DMS153 (cell line): ENCODE measurements at regions not wholly inside any gene's neighbourhood (a gene's known extent, or its start where the extent isn't known, plus 50 kb on each side); places are given as distances from the start of the nearest gene placed in this dataset.
"Not testable (repeated sequence)": the region's sequence is repeated elsewhere in the genome, so short reads cannot be mapped to it uniquely, and the experiment has no call there.

Experiments
- DNase-seq: peaks from one replicate; lab custom pipeline; 2025; lab: John Stamatoyannopoulos, UW

DNA sequence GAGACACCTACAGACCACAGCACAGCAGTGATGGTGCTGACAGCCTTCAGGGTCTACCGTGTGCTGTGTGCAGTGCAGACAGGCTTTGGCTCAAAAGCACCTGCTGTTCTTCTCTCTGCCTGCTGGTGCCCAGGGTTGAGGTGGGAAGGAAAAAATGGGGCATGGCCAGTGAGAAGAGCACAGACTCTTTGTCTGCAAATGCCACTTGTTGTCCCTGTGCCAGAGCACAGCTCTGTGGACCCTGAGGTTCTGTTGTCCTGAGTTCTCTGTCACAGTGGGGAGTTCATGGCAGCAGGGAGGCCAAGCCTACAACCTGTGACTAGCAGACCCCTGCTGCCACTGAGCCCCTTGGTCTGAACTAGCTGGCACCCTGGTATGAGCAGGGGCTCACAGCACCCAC lies 376.7 kb downstream of the GLRX3 start:
- no peak for DNase-seq

DNA sequence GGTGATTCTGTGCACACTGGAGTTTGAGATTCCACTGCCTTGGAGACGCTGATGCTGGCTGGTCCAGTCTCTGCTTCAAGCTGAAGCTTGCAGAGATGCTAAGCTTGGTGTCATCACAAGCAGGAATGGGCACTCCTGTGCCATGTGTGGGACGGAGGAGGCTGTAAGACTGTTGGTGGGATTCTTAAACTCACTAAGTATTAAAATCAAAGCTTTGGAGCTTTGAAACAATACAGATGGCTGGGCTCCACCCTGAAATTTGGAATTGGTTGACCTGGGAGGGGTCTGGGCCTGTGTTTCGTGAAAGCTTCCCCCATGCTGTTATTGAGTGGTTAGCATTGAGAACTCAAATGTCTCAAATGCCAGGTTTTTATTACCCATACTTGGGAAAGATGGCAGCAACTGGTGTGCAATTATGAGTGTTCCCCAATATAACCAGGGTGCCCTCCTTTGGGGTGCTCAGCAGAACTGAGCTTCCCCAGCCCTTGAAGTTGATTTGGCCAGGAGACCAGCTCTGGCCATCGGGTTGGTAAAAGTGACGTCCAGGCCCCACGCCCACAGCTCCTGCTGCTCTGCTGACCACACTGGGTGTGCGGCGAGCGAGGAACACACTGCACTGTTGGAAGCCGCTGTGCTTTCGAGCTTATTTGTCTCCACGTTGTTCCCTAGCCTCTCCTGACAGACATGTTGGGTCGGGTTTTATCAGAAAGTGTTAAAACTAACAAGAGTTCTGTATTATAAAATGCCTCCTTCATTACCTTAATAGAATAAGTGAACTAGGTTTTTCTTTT lies 377.7 kb downstream of the GLRX3 start:
- DNase-seq: no peak

DNA sequence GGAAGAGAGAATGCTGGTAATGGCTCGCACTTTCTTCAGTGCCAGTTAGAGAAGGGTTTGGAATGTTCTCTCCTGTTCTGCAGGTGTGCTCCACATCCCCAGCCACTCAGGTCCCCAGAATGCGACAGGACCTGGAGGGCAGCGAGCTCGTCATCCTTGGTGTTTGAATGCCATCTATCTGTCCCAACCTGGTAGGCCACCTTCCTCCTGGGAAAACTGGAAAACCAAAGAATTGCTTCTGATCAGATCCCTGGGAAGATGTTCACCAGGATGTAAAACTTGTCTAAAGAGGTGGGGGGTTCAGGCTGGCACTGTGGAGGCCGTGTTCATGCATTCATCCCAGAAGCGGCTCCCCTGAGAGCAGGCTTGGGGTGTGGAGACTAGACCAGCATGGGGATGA lies 379.5 kb downstream of the GLRX3 start:
- no peak for DNase-seq

GRCh38 chr10:130516141-130516735 lies 380.0 kb downstream of the GLRX3 start:
- no peak for DNase-seq

GRCh38 chr10:130518921-130519320 lies 382.7 kb downstream of the GLRX3 start:
- DNase-seq: not testable (repeated sequence)

DNA sequence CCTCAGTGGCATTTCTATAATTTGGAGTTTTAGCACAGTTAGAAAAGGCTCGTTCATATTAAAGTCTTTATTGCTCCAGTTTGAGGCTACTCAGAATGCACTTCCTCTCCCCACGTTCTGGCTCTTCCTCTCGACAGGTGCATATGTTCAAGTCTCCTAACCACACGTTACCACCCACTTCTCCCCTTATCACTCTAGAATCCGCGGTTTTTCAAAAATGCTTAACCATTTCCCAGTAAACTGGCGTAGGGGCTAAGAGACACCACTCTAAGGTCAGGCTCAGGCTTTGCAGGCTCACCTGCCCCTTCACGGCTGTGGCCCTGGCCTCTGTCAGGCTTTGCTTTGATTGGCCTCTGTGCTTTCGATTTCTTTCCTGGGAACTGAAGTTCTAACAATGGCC lies 383.6 kb downstream of the GLRX3 start:
- no peak for DNase-seq

- DNase-seq: no peak
Measured at GRCh38 chr10:130531312-130531711, 395.1 kb downstream of the GLRX3 start.

DNA sequence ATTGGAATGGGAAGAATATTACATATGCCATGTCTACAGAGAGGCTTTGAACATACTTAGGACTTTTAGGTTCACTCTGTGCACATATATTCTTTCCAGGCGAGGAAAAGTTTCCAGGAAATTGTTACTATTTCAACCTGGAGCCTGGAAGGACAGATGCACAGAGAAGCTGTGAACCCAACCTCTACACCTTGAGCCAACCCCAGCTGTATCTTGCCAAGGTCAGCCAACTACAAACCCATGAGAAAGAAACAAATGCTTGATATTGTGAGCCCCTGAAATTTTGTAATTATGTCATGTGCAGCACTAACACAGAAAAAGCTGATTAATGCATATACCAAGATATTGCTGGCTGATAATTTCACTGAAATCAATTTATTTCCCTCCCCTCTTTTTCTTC lies 404.9 kb downstream of the GLRX3 start:
- DNase-seq: no peak

DNA sequence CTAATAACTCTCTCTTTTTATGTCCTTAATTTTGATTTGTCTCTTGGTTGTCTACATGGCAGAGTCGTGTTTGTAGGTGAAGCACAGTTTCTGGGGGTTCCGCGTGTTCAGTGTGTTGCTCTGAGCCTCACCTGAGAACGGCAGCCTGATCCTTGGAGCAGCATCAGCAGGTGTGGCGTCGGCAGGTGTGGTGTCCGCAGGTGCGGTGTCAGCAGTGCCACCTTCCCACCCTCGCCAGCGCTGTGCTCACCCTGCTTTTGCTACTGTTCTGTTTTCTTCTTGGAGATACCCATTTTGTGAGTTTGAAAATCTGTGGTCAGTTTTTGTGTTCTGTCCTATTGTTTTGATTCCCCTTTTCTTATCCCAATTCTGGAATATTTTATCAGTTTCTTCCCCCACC lies 406.6 kb downstream of the GLRX3 start:
- DNase-seq: no peak

GRCh38 chr10:130543794-130544193 lies 407.6 kb downstream of the GLRX3 start:
- no peak for DNase-seq

GRCh38 chr10:130545122-130545521 lies 408.9 kb downstream of the GLRX3 start:
- DNase-seq: no peak

- DNase-seq: no peak
Measured at GRCh38 chr10:130545697-130546096, 409.5 kb downstream of the GLRX3 start.

GRCh38 chr10:130546841-130547240 lies 410.6 kb downstream of the GLRX3 start:
- DNase-seq: no peak

DNA sequence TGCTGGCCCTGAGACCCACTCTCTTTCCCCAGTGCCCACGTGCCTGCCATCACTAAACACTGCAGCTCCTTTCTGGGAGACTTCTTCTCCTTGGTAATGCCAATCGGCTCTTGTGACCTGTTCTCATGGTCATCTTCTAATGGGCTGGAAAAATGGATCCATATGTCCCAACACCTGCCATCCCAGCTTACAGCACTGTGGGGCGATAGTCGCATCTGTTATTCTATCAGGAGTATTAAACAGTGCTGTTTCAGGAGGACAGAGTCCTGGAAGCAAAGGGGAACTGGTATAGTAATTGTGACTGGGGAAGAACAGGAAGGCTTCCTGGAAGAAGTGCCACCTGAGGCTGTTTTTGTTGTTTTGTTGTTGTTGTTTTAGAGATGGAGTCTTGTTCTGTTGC lies 411.2 kb downstream of the GLRX3 start:
- DNase-seq: no peak

DNA sequence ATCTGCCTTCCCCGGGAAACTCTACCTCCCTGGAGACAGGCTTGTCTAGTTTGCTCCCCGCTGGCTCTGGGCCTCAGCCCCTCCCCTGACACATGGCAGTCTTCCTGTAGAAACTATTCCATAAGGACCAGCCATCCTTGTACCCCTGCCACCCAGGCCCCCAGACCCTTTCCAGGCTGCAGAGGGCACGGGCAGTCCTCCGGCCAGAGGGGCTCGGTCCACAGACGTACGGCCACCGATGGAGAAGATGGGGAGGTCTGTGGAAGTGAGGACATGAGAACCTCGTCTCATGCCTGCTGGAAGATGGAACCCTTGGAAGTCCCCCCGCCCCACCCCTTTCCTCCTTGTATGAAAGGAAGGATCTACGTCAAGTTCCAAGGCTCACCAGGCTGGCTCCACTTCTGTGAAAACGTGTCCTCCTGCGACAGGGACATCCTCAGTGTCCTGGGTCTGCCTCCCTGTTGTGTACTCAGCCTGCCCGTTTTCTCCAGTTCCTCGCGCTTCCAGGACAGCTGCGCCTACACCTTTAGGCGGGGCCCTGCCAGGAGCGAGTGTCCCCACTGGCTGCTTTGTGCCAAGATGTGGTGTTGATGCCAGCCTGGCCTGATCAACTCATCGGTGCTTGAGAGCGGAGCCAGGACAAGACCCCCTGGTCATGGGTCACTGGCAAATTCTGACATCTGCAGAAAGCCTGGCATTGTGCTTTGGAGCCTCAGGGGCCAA lies 414.9 kb downstream of the GLRX3 start:
- DNase-seq: no peak

DNA sequence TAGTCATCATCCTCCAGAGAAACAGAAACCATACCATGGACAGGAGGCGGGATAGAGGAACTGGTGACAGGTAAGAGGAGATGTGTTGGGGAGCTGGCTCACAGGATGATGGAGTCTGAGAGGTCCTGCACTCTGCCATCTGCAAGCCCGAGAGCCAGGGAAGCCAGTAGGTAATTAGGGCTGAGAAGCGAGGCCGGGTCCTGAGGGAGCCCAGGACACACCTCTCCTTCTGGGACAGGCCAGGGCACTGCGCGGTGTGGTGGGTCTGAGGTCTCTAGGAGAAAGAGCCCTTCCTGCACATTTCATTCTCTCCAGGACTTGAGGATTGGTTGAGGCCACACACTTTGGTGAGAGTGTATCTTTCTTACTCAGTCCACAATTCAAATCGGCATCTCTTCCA lies 415.5 kb downstream of the GLRX3 start:
- DNase-seq: no peak

- DNase-seq: peak; percentile 16
Measured at GRCh38 chr10:130553826-130554225, 417.6 kb downstream of the GLRX3 start.

- DNase-seq: no peak
Measured at GRCh38 chr10:130554701-130555410, 418.7 kb downstream of the GLRX3 start.

DNA sequence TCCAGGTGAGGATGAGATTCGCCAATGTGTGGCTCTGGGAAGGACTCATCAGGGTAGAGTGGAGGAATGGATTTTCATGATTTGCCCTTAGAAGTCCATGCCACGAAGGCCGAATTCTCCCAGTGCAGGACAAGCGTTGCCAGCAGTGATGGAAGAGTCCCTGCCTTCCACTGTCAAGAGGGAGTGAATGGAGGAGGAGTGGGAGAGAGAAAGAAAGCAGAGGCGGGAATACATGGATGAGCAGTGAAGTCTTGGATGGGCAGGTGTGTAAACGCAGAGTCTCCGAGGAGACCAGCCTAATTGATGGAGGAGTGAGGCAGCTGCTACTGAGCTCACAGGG lies 419.2 kb downstream of the GLRX3 start:
- DNase-seq: peak; percentile 16

DNA sequence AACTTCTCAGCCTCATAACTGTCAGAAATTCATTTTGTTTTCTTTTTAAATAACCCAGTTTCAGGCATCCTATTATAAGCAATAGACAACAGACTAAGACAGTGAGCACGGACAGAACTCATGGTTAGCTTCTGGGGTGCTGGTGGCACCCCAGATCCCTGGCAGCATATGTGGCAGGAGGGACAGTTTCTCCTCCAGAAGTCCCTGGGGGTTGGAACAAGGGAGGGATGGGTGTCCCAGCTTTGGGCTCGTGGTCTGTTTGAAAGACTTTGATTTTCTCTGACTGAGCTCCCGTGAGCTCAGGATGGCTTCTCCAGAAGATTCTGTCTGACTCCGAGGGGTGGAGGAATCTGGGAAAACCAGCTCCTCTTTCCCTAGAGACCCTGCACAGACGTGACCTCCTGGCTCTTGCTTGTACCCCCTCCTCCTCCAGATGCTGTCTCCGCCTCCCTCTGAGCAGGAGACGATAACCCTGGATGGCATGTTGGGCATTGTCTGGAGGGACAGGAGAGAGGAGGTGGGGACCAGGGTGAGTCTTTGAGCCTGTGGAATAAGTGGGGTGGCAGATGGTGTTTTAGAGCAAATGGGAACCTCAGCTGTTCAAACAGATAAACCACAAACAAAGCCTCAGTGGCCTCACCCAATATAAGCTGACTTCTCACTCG lies 421.1 kb downstream of the GLRX3 start:
- DNase-seq: no peak

- no peak for DNase-seq
Measured at GRCh38 chr10:130558746-130559546, 422.8 kb downstream of the GLRX3 start.
